Stomach (tissue), 8 donors: ENCODE measurements at regions not wholly inside any gene's neighbourhood (a gene's known extent, or its start where the extent isn't known, plus 50 kb on each side); places are given as distances from the start of the nearest gene placed in this dataset.

Source experiments
- DNase-seq, 2 donors: peaks; one replicate each; pipeline versions ENCODE4 v3.0.0 to v3.0.0-alpha.2; 2013 to 2019
- H3K27ac ChIP-seq, 5 donors: fragments of 200-600 bp in 4 of 5; sonication (generic) in 4 of 5; one replicate each; pipeline ENCODE4 v1.5.1; 2013 to 2019; ENCODE audit warnings: mild to moderate bottlenecking in 1 of 5, moderate library complexity in 1 of 5
- H3K27me3 ChIP-seq, 3 donors: fragments of 200-600 bp; sonication (generic); one replicate each; pipeline ENCODE4 v1.5.1; 2017 to 2019; ENCODE audit warnings: mixed run types in 1 of 3
- H3K36me3 ChIP-seq, 4 donors: fragments of 200-600 bp; sonication (generic); 1 replicate in 3 of 4; 2 replicates in 1 of 4; pipeline ENCODE4 v1.5.1; 2016 to 2019
- H3K4me1 ChIP-seq, 4 donors: fragments of 200-600 bp; sonication (generic); one replicate each; pipeline ENCODE4 v1.5.1; 2016 to 2019
- H3K4me3 ChIP-seq, 4 donors: fragments of 200-600 bp; sonication (generic) in 3 of 4; one replicate each; pipeline ENCODE4 v1.5.1; 2016 to 2019; ENCODE audit warnings: mild to moderate bottlenecking in 1 of 4
- H3K9me3 ChIP-seq, 4 donors: fragments of 200-600 bp; sonication (generic); one replicate each; pipeline ENCODE4 v1.5.1; 2016 to 2019
- EP300 ChIP-seq: sonication (generic); formaldehyde crosslinking; IDR thresholded peaks from one replicate; pipeline ENCODE4 v1.6.1; 2017; ENCODE audit warnings: antibody characterized with exemption
- POLR2A ChIP-seq, 4 donors: fragments of 450-650 bp; IDR thresholded peaks; one replicate each; pipeline ENCODE4 v1.6.1; 2016; ENCODE audit warnings: antibody characterized with exemption in 4 of 4, control low read depth in 2 of 4, mild to moderate bottlenecking in 1 of 4, moderate library complexity in 1 of 4
- POLR2AphosphoS5 ChIP-seq, 3 donors: sonication (generic); formaldehyde crosslinking; IDR thresholded peaks; one replicate each; pipeline ENCODE4 v1.6.1; 2016; ENCODE audit warnings: antibody characterized with exemption in 3 of 3
- WGBS, 5 donors: extraction: QIAGEN DNeasy Blood & Tissue Kit in 3 of 5; methylation state at CpG; one replicate each; pipeline versions ENCODE4 v1.1.5 to v1.1.7; 2013 to 2018; 5-methylcytosine and 5-hydroxymethylcytosine counted together
- intact Hi-C: fragments of 100-400 bp; cut with DNase I; formaldehyde crosslinking; loops from one replicate; pipeline ENCODE4 v1.15.1; 2023; ENCODE audit warnings: low total_unique reads
- TF ChIP-seq, protein P1 (sequence below), 7 experiments: fragments of 450-650 bp in 4 of 7; fragments of 200-600 bp in 3 of 7; sonication (generic) in 3 of 7; IDR thresholded peaks; one replicate each; pipeline ENCODE4 v1.5.1; 2016 to 2019; ENCODE audit warnings: antibody characterized with exemption in 7 of 7, control low read depth in 2 of 7, mild to moderate bottlenecking in 1 of 7
- donor health status: healthy with polysubstance abuse.
- donor health status: Bipolar disorder and iron deficiency.
- donor health status: healthy.

DNA sequence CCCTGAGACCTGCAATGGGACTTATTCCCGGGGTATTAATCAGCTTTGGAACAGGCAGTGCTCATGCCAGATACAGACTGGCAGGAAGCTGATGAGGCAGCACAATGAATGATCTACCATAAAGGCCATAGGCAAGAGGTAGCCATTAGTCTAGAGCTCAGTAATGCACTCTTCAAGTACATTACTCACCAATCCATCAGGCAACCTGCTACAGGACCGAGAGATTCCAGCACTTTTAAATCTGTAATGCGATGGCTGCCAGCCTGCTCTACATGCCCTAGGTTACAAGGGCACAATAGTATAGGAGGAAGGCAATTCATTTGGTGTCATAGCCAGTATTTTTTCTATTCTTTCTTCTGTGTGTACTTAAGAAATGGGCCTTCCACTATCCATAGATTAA, 217.8 kb upstream of the PMFBP1 start:
- intact Hi-C loops, result no loop called here
- no peak overlapping the region for H3K27ac ChIP-seq
- H3K4me1 ChIP-seq, result no peaks in the 10 kb centered on the region

DNA sequence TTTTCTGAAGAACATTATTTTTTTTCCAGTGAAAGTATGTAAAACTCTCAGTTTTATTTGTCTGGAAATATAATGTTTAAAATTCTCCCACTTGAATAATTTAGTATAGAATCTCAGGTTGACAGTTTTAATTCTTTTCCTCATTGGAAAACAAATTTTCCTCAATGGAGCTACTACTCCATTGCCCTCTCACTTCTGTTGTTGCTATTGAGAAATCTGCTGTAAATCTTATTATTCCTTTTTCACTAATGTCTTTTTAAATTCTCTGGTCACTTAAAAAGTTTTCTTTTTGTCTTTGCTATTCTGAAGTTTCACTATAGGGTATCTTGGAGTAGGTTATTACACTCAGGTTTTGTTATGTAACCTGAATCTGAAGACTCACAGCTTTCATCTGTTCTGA, 216.1 kb upstream of the PMFBP1 start:
- H3K36me3 ChIP-seq, result no peaks in the 10 kb centered on the region
- H3K4me3 ChIP-seq, result no peak overlapping the region
- no peak for TF ChIP-seq EP300
- no peak for TF ChIP-seq POLR2A (IDR thresholded peaks at IDR 0.05)
- no peak for TF ChIP-seq POLR2AphosphoS5 (IDR thresholded peaks at IDR 0.05)
- TF ChIP-seq, protein P1, sequence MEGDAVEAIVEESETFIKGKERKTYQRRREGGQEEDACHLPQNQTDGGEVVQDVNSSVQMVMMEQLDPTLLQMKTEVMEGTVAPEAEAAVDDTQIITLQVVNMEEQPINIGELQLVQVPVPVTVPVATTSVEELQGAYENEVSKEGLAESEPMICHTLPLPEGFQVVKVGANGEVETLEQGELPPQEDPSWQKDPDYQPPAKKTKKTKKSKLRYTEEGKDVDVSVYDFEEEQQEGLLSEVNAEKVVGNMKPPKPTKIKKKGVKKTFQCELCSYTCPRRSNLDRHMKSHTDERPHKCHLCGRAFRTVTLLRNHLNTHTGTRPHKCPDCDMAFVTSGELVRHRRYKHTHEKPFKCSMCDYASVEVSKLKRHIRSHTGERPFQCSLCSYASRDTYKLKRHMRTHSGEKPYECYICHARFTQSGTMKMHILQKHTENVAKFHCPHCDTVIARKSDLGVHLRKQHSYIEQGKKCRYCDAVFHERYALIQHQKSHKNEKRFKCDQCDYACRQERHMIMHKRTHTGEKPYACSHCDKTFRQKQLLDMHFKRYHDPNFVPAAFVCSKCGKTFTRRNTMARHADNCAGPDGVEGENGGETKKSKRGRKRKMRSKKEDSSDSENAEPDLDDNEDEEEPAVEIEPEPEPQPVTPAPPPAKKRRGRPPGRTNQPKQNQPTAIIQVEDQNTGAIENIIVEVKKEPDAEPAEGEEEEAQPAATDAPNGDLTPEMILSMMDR (IDR thresholded peaks at IDR 0.05), result no peak
- no peaks in the 10 kb centered on the region for H3K27me3 ChIP-seq
- H3K9me3 ChIP-seq, result peaks cover 0 to 36% (median 17%) of the 10 kb centered on the region in 4 donors
- intact Hi-C loops, result no loop called here
- no peak overlapping the region for H3K27ac ChIP-seq
- no peaks in the 10 kb centered on the region for H3K4me1 ChIP-seq
- no peak for DNase-seq

More for the DNA sequence above, 217.8 kb upstream of the PMFBP1 start:
- Histone ChIP-seq H3K9me3 (peaks cover 0 to 39% (median 17%) of the 10 kb centered on the region in 4 donors), H3K36me3 (no peaks in the 10 kb centered on the region), H3K4me3 (no peak overlapping the region), H3K27me3 (no peaks in the 10 kb centered on the region)
- 81 to 95% (median 86%) methylated on average over 3 of the region's 3 CpGs for WGBS, 5 donors
- no peak for DNase-seq
- TF ChIP-seq EP300 (no peak), POLR2AphosphoS5 (IDR thresholded peaks at IDR 0.05) (no peak), POLR2A (IDR thresholded peaks at IDR 0.05) (no peak)
- TF ChIP-seq, protein P1 (IDR thresholded peaks at IDR 0.05), result no peak

DNA sequence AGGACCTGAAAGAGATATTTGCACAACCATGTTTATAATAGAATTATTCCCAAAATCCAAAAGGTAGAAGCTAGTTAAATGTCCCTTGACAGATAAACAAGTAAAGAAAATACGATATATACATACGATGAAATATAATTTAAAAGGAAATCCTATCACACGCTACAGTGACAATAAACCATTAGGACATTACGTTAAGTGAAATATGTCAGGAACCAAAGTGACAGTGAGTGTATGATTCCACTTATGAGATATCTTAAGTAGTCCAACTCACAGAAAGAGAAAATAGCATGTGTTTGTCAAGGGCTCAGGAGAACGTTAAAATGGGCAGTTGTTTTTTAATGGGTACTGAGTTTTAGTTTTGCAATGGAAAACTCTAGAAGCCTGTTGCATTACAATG, 212.7 kb upstream of the PMFBP1 start:
- H3K36me3 ChIP-seq, result no peaks in the 10 kb centered on the region
- intact Hi-C loops, result no loop called here
- H3K4me3 ChIP-seq, result no peak overlapping the region
- peaks cover 0 to 34% (median 17%) of the 10 kb centered on the region in 4 donors for H3K9me3 ChIP-seq
- no peak overlapping the region for H3K27ac ChIP-seq
- no peaks in the 10 kb centered on the region for H3K4me1 ChIP-seq
- 91 to 96% (median 96%) methylated on average over 5 of the region's 5 CpGs for WGBS, 5 donors
- no peaks in the 10 kb centered on the region for H3K27me3 ChIP-seq
- TF ChIP-seq POLR2AphosphoS5 (IDR thresholded peaks at IDR 0.05), result no peak
- TF ChIP-seq EP300, result no peak
- TF ChIP-seq, protein P1 (IDR thresholded peaks at IDR 0.05), result no peak
- TF ChIP-seq POLR2A (IDR thresholded peaks at IDR 0.05), result no peak
- DNase-seq, result no peak

DNA sequence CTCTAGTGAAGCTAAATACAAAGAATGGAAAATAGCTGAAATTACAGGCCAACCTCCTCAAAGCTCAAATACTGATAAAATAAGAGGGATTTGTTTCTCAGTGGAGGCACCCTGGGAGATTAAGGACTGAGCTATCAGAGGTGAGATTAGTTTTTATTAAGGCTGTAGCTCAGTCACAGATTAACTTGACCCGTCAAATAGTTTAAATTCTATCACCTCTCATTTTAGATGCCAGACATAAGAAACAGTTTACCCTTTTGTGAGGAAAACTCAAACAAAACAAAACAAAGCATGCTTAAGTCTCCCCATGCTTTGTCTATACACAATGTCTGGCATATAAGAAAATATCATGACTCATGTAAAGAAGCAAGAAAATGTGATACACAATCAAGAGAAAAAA, 208.3 kb upstream of the PMFBP1 start:
- WGBS, 5 donors, result 25 to 41% (median 38%) methylated on average over 1 of the region's 1 CpG
- Histone ChIP-seq H3K9me3 (no peaks in the 10 kb centered on the region), H3K4me3 (no peak overlapping the region), H3K27ac (no peak overlapping the region), H3K36me3 (no peaks in the 10 kb centered on the region), H3K4me1 (no peaks in the 10 kb centered on the region), H3K27me3 (no peaks in the 10 kb centered on the region)
- intact Hi-C loops, result no loop called here
- TF ChIP-seq EP300, result no peak
- DNase-seq, result no peak

DNA sequence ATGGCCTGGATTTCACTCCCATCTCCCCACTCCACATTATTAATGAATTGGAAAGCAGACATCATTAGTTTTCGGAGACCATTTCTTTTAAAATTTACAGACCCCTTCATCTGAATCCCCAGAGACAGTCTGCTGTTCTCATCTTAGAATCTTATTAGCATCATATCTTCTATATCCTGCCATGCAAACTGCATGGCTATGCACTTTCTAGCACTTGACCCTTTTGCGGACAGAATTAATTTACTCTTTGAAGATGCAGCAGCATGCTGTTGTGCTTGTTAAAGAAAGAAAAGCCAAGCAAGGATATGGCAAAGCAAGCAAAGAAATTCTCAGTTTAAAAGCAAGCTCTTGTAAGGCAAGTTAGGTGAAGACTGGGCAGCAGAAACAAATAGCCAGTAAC, 201.2 kb upstream of the PMFBP1 start:
- H3K36me3 ChIP-seq, result no peaks in the 10 kb centered on the region
- intact Hi-C loops, result no loop called here
- H3K4me3 ChIP-seq, result no peak overlapping the region
- WGBS, 5 donors, result 93 to 98% (median 95%) methylated on average over 2 of the region's 2 CpGs
- no peaks in the 10 kb centered on the region for H3K9me3 ChIP-seq
- no peak for TF ChIP-seq POLR2AphosphoS5 (IDR thresholded peaks at IDR 0.05)
- H3K27ac ChIP-seq, result no peak overlapping the region
- H3K27me3 ChIP-seq, result no peaks in the 10 kb centered on the region
- no peak for DNase-seq
- H3K4me1 ChIP-seq, result peaks cover 0 to 15% (median 0%) of the 10 kb centered on the region in 4 donors
